HepG2 (cell line): ENCODE measurements at regions not wholly inside any gene's neighbourhood (a gene's known extent, or its start where the extent isn't known, plus 50 kb on each side); places are given as distances from the start of the nearest gene placed in this dataset.
A peak's percentile ranks its signal among the peaks of the same experiment; 100 is the strongest.

ENCODE experiments used
- ATAC-seq: fragments of 200-7000 bp; cut with Tn5 transposase; 3 replicates; pipeline ENCODE4 v1.9.1; 2020; ENCODE audit warnings: mild to moderate bottlenecking, moderate library complexity
- BruUV-seq: library from RNA; stranded (reverse); fragments of 400-500 nt; replicated peaks from 2 replicates; lab custom pipeline; 2021; lab: Mats Ljungman, UMichigan
- CTCF ChIA-PET: fragments of 300-600 bp; formaldehyde crosslinking; extraction: SDS; loops from one replicate; lab custom pipeline; 2021; ENCODE audit warnings: low total read pairs, inconsistent platforms, low intra/inter-chr PET ratio; lab: Yijun Ruan, JAX
- POLR2A ChIA-PET: fragments of 350-600 bp; sonication (Branson Sonifier 250); formaldehyde crosslinking; loops from one replicate; lab custom pipeline; 2020; ENCODE audit warnings: antibody characterized with exemption, inconsistent platforms; lab: Yijun Ruan, JAX
- DNase-seq: peaks from one replicate; pipeline ENCODE4 v3.0.0-alpha.2; 2015; ENCODE audit warnings: low spot score
- FAIRE-seq: peaks from 3 replicates; lab custom pipeline; 2011; peaks lifted over from hg19 to GRCh38; lab: Jason Lieb, UNC
- H2AFZ ChIP-seq: one replicate; pipeline ENCODE4 v1.6.1; 2011; ENCODE audit warnings: low read length, inconsistent platforms
- H3K27ac ChIP-seq: fragments of 300-600 bp; 3 replicates; pipeline ENCODE4 v1.8.0; 2011; ENCODE audit warnings: mixed run types, mild to moderate bottlenecking, mixed read lengths, low read length, inconsistent platforms; ENCODE audit not compliant: insufficient read depth; ENCODE audit errors: extremely low read length
- H3K27me3 ChIP-seq, 2 experiments: fragments of 200-600 bp in 1 of 2; 2 replicates in 1 of 2; 3 replicates in 1 of 2; pipeline versions ENCODE4 v1.6.0 to v1.8.0; 2011; ENCODE audit warnings: low read length in 2 of 2, mild to moderate bottlenecking in 2 of 2, moderate library complexity in 2 of 2, inconsistent platforms in 1 of 2; ENCODE audit not compliant: insufficient read depth in 2 of 2, control insufficient read depth in 1 of 2
- H3K36me3 ChIP-seq, 2 experiments: fragments of 200-600 bp in 1 of 2; replicated peaks in 1 of 2; 2 replicates in 1 of 2; 3 replicates in 1 of 2; pipeline versions ENCODE4 v1.5.1 to v1.8.0; 2011; ENCODE audit warnings: low read length in 2 of 2, inconsistent platforms in 1 of 2; ENCODE audit not compliant: insufficient read depth in 2 of 2, control insufficient read depth in 1 of 2
- H3K4me1 ChIP-seq: 2 replicates; pipeline ENCODE4 v1.5.1; 2012; ENCODE audit warnings: low read length, inconsistent platforms; ENCODE audit not compliant: insufficient read depth
- H3K4me2 ChIP-seq: 2 replicates; pipeline ENCODE4 v1.6.0; 2011; ENCODE audit warnings: low read depth, low read length, inconsistent platforms
- H3K4me3 ChIP-seq, 3 experiments: fragments of 200-600 bp in 1 of 3; sonication (generic), shearing (Covaris generic) in 1 of 3; replicated peaks in 1 of 3; 2 replicates each; pipeline ENCODE4 v1.5.1; 2011 to 2016; ENCODE audit warnings: low read length in 3 of 3, inconsistent platforms in 2 of 3, low read depth in 2 of 3, mild to moderate bottlenecking in 2 of 3, control low read depth in 1 of 3, mixed read lengths in 1 of 3; ENCODE audit not compliant: insufficient read depth in 1 of 3
- H3K79me2 ChIP-seq: one replicate; pipeline ENCODE4 v1.6.1; 2011; ENCODE audit warnings: low read length, inconsistent platforms; ENCODE audit not compliant: insufficient read depth
- H3K9ac ChIP-seq: 2 replicates; pipeline ENCODE4 v1.6.0; 2011; ENCODE audit warnings: mild to moderate bottlenecking, low read depth, low read length, inconsistent platforms; ENCODE audit not compliant: insufficient read depth
- H3K9me3 ChIP-seq: 2 replicates; pipeline ENCODE4 v1.5.1; 2012; ENCODE audit warnings: mild to moderate bottlenecking, low read length
- H4K20me1 ChIP-seq: 2 replicates; pipeline ENCODE4 v1.6.0; 2011; ENCODE audit warnings: inconsistent platforms, mild to moderate bottlenecking, low read length, moderate library complexity; ENCODE audit not compliant: insufficient read depth
- GTF3A ChIP-seq: sonication (generic); formaldehyde crosslinking; conservative IDR thresholded peaks from 2 replicates; pipeline ENCODE4 v1.4.0; 2020; ENCODE audit warnings: mild to moderate bottlenecking, missing genetic modification reagents
- MAFF ChIP-seq: IDR thresholded peaks from 2 replicates; pipeline ENCODE4 v1.6.1; 2011; ENCODE audit warnings: low read depth, low read length, improper control_type of control experiment
- MAFK ChIP-seq, 2 experiments: IDR thresholded peaks in 1 of 2; conservative IDR thresholded peaks in 1 of 2; 2 replicates each; pipeline ENCODE4 v1.6.1; 2011; ENCODE audit warnings: improper control_type of control experiment in 2 of 2, low read length in 2 of 2
- WGBS: methylation state at CpG from one replicate; pipeline ENCODE4 v1.1.6; 2017; ENCODE audit warnings: low lambda C conversion rate; 5-methylcytosine and 5-hydroxymethylcytosine counted together
- in situ Hi-C: cut with HindIII; loops from 2 replicates; pipeline ENCODE4 v1.10.0; 2017; ENCODE audit warnings: low pct_unique_long_range_greater_than_20kb; ENCODE audit not compliant: extremely low pct_ligation_motif_present
- intact Hi-C: fragments of 100-400 bp; cut with micrococcal nuclease; formaldehyde crosslinking; loops from one replicate; pipeline ENCODE4 v1.10.0; 2022; ENCODE audit not compliant: unreplicated experiment
- TF ChIP-seq, protein P1 (sequence below), 2 experiments: fragments of 450-650 bp in 1 of 2; sonication (generic) in 1 of 2; formaldehyde crosslinking in 1 of 2; IDR thresholded peaks; 2 replicates each; pipeline versions ENCODE4 v1.6.1 to v1.8.0; 2016 to 2022; ENCODE audit warnings: antibody characterized with exemption in 1 of 2, mild to moderate bottlenecking in 1 of 2, missing genetic modification reagents in 1 of 2

DNA sequence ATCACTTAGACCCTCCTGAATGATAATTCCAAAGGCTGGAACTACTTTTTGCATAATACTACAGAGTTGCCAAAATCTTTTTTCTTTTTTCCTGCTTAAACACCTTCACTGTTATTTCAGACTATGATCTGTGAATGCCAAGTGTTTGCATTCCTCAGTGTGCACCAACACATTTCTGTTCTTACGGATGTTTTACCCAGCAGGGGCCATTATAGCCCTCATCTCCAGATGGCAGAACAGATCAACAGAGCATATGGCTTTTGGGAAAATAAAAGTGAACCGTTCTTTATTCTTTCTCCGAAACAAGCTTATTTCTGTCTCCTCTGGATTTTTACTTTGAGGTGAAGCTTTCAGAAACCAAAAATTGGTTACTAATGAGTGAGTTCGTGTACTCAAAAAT, 1226.6 kb upstream of the FAM98A start (continued):
- TF ChIP-seq, protein P1, sequence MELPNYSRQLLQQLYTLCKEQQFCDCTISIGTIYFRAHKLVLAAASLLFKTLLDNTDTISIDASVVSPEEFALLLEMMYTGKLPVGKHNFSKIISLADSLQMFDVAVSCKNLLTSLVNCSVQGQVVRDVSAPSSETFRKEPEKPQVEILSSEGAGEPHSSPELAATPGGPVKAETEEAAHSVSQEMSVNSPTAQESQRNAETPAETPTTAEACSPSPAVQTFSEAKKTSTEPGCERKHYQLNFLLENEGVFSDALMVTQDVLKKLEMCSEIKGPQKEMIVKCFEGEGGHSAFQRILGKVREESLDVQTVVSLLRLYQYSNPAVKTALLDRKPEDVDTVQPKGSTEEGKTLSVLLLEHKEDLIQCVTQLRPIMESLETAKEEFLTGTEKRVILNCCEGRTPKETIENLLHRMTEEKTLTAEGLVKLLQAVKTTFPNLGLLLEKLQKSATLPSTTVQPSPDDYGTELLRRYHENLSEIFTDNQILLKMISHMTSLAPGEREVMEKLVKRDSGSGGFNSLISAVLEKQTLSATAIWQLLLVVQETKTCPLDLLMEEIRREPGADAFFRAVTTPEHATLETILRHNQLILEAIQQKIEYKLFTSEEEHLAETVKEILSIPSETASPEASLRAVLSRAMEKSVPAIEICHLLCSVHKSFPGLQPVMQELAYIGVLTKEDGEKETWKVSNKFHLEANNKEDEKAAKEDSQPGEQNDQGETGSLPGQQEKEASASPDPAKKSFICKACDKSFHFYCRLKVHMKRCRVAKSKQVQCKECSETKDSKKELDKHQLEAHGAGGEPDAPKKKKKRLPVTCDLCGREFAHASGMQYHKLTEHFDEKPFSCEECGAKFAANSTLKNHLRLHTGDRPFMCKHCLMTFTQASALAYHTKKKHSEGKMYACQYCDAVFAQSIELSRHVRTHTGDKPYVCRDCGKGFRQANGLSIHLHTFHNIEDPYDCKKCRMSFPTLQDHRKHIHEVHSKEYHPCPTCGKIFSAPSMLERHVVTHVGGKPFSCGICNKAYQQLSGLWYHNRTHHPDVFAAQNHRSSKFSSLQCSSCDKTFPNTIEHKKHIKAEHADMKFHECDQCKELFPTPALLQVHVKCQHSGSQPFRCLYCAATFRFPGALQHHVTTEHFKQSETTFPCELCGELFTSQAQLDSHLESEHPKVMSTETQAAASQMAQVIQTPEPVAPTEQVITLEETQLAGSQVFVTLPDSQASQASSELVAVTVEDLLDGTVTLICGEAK (IDR thresholded peaks at IDR 0.05): no peak
- TF ChIP-seq, protein P1 (CRISPR knock-in tag; IDR thresholded peaks at IDR 0.05): no peak

DNA sequence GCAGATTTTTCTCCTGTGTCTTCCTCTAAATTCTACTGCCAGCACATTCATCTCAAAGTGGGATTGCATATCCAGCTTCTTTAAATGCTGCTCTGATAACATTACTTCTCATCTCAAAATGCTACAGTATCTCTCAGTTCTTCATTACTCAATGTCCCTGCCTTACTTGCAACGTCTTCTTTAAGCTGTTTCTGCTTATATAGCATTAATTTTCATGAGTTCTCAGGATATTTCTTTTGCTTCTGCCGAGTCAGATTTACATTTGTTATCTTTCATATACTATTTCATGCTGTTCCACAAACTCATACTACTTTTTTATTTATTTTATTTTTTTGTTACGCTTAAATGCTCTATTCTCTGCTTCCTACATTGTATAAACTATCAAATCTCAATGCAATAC, 1223.5 kb upstream of the FAM98A start:
- H3K9ac ChIP-seq: no peak overlapping the region
- ChIA-PET POLR2A (no interaction called here), CTCF (no interaction called here)
- no peak for ATAC-seq
- no peaks in the 10 kb centered on the region for H3K27me3 ChIP-seq
- intact Hi-C loops: no loop called here
- no peaks in the 10 kb centered on the region for H3K36me3 ChIP-seq
- BruUV-seq: no TSS peak
- H3K4me2 ChIP-seq: no peak overlapping the region
- no peak overlapping the region for H2AFZ ChIP-seq
- no peak for FAIRE-seq
- no peak overlapping the region for H3K27ac ChIP-seq
- H3K79me2 ChIP-seq: no peaks in the 10 kb centered on the region
- H3K4me3 ChIP-seq: no peak overlapping the region
- DNase-seq: no peak
- 8% methylated on average over 3 of the region's 3 CpGs for WGBS
- in situ Hi-C loops: no loop called here
- no peaks in the 10 kb centered on the region for H3K4me1 ChIP-seq
- H3K9me3 ChIP-seq: no peaks in the 10 kb centered on the region; the same call in 1 of the 2 replicates
- H4K20me1 ChIP-seq: no peaks in the 10 kb centered on the region
- TF ChIP-seq MAFF (peak; percentile 69), GTF3A (CRISPR knock-in tag) (no peak), MAFK (conservative IDR thresholded peaks at IDR 0.05 in 1 of 2, IDR thresholded peaks at IDR 0.05 in 1 of 2; ENCODE audit: low read length in 2 of 2) (peak; percentile 60 to 65)
